GM19397 (cell line): ENCODE measurements at regions not wholly inside any gene's neighbourhood (a gene's known extent, or its start where the extent isn't known, plus 50 kb on each side); places are given as distances from the start of the nearest gene placed in this dataset.
"Not testable (repeated sequence)": the region's sequence is repeated elsewhere in the genome, so short reads cannot be mapped to it uniquely, and the experiment has no call there.

Experiments used
- ATAC-seq: cut with Tn5 transposase; IDR thresholded peaks from one replicate; pipeline ENCODE4 v1.9.1; 2021; ENCODE audit warnings: mild to moderate bottlenecking, moderate library complexity; ENCODE audit not compliant: unreplicated experiment

DNA sequence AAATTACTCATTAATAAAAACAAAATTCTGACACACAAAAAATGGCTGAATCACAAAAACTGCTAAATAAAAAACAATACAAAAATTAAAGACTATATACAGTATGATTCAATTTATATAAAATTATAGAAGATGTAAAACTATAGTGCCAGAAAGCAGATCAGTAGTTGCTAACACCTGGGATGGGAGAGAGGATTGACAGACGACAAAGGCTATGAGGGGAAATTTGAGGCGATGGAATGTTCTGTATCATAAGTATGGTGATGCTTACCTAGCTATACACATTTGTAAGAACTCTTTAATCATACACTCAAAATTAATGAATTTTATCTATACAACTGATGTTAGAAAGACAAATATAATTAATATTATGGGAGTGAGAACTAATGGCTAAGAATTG, 247.9 kb upstream of the GJE1 start:
- no peak for ATAC-seq

DNA sequence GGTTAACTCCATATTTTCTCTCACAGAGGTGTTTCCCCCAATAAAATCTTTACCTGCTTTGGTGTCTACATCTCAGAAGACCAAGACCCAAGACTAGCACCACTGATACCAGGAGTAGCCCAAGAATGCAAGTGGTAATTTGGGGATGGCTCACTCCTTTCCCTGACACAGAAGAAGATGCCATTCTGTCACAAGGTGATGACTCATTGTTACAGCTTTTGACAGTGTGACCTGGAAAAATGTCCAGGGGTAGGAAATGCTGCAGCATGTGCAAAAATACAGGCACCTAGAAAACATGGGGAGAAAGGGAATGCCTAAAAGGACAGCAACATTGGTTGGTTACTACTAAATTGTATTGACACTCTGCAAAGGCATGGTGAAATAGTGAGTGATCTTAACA, 254.0 kb upstream of the GJE1 start:
- no peak for ATAC-seq

DNA sequence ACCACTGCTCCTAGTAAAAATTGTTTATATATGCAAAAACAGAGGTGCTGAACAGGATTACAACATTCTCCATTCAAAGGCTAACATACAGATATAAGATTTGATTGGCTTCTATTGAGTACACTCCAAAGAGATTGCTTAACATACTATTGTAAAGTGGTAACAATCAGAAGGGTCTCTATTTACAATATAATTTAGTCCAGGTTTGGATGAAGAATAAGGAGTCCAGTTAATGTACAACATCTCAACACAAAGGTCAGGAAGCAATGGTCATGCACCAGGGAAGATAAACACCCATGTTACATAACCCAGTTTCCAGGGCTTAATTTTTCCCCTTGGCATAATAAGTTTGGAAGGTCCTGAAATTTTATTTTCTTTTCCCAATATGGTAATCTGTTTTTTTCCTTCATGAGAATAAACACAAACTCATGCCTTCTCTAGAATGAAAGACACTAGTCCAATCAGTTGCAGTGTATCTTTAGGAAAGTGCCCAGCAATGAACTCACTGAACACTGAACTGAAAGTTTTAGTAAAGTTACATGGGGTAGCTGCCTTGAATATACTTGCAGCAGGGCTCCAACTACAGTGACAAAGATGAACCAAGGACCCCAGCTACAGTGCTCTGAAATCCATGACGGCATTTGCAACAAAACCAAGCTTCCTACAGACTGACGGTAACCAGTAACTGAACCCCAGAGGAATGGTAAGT, 255.3 kb upstream of the GJE1 start:
- ATAC-seq, result no peak

DNA sequence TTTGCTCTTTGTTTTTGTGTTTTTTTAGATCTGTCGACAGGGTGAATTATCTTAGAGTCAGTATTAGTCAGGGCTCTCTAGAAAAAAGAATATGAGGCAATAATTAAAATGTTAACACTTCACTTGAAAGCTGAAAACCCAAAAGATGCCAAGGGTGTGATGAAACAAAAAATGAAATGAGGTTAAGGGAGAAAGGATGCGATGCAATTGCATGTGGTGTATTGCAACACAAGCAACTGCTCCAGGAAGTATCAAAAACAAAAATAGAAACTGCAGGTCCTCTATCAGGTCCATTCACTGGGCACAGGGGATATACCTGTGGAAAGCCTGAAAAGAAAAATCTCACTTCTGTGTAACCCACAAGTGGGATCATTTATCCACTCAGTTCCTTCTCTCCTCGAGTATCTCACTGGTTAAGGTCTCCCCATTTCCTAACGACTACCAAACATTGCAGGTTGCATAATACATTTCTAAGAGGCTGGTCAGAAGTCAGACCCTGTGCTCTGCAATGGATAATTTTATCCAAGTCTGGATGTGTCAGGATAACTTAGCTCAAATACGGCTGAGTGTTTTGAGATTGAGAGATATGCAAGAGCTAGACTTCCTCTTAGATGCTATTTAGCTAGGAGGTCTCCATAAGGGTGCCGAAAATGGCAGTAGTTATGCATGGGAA, 257.7 kb upstream of the GJE1 start:
- no peak for ATAC-seq

DNA sequence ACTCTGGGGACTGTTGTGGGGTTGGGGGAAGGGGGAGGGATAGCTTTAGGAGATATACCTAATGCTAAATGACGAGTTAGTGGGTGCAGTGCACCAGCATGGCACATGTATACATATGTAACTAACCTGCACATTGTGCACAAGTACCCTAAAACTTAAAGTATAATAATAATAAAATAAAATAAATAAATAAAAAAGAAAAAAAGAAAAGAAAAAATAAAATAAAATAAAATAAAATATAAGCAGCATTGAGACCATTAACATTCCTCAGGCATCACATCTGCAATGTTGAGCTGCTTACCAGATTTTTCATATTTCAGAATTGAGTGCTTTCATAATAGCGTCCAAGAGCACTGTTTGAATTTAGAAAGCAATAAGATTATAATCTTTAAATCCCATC, 263.2 kb upstream of the GJE1 start:
- ATAC-seq, result not testable (repeated sequence)

DNA sequence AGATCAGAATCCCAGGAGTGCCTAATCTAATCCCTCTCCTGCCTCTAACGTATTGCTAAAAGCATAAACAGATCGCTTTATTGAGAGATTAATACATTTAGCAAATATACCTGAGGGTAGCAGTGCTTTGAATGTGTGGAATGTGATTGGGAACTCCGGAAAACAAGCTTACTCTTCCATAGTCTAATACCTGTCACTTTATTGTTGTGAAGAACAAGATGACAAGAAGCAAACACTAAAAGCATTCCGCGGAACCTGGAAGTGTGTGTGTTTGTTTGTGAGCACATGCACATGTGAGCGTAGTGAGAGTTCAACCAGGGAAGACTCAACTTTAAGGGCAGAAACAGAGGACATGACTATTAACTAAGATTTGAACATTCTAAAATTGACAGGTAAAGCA, 265.0 kb upstream of the GJE1 start:
- ATAC-seq, result no peak

DNA sequence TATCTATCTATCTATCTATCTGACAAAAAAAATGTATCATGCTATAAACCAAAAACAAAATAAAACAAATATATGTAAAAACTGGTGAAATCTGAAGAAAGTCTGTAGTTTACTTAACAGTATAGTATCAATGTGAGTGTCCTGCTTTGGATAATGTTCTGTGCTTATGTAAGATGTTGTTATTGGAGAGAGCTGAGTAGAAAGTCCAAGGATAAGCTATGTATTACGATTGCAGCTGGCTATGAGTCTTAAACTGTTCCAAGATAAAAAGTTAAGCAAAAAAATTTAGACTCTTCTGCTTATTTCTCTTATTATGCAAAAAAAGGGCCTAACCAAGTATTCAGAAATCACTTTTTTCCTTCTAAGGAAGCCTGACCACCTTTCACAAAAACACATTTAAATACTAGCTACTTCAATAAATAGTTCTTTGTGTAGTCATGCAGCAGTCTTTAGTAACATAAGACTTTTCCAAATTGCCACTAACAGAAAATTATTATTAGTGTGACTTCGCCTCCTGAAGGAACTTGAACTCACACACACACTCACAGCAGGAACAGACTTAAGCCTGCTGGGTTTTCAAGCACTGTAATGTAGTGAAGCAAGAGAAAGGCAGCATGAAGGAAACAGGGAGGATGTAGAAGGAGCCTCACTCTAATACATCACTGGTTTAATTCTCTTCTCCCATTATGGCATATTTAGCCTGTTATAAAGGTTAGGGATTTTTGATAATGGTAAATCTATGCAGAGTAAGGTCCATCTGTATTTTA, 265.8 kb upstream of the GJE1 start:
- no peak for ATAC-seq

DNA sequence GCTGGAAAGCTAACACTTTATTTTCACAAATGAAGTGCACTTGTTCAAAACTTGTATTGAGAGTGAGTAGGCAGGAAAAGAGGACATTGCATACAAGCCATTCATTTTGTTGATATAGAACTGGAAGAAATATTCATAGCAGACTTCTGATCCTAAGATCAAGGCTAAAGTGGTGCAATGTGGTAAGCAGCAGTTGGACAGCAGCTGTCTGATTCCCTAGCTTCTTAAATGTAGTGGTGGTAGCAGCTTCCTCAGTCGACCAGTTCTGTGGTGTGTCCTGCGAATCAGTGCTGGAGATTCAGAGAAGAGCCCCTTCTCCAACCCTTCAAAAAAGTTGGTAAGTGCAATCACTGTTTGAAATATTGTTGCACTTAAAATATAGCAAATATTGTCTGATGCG, 281.7 kb upstream of the GJE1 start:
- no peak for ATAC-seq

DNA sequence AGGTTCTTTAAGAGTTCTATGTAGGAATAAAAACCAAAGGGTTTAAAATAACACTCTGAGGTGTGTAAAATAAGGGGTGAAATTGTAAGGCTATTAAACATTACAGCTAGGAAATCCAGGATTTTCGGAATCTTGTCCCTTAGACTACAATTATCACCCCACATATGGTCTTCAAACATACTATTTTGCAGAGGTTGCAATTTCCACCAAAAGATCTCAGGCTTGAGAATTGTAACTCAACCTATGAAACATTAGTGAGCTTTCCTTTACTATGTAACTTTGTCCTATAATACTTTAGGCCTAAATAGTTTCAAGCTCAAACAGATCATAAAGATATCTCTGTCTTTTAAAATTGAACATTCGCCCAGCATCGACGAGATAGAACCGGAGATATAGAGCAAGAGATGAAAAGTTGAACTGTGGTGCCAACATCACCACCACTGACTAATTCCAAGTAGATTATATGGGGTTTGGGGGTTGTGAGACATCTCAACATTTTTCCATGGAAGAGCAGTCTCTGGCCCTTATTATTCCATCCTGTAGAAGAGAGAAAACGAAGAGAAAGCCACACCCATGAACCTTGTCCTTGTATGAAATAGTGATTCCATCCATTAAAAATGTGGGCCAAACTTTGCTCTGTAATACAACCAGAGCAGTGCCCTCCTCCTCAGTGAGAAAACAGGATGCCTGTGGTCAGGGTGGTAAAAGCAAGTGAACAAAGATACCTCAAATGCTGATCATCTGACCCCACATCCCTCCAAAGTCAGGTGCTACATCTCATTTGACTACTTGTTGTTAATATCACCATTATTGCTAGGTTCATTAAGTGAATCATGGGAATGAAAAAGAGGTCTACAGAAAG, 284.5 kb upstream of the GJE1 start:
- ATAC-seq, result no peak

DNA sequence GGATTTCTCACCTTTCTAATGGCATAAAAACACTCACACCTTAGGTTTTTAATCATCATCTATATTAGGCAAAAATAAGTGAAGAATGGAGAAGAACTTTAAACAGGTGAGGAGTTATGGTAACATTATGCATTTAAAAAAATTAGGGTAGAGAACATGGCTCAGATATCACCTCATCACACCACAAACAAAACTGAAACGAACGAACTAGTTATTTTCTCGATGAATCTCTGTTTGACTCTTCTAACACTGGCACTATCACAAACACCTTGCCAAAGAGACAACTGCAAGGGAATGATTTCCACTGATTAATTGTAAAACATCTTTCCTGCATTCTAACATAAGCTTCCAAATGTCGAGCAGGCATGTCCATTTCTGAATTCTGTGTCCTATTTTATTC, 286.1 kb upstream of the GJE1 start:
- no peak for ATAC-seq

DNA sequence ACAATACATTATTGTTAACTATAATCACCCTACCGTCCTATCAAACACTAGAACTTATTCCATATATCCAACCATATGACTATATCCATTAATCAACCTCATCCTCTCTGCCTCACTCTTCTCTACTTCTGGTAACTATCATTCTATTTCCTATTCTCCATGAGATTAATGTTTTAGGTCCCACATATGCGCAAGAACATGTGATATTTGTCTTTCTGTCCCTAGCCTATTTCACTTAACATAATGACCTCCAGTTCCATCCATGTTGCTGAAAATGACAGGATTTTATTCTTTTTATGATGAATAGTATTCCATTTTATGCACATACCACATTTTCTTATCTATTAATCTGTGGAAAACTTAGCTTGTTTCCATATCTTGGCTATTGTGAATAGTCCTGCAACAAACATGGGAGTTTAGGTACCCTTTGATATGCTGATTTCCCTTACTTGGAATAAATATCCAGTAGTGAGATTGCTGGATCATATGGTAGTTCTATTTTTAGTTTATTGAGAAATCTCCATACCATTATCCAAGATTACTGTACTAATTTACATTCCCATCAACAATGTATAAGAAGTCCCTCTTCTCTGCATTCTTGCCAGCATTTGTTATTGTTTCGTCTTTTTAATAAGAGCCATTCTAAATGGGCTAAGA, 289.4 kb upstream of the GJE1 start:
- no peak for ATAC-seq

DNA sequence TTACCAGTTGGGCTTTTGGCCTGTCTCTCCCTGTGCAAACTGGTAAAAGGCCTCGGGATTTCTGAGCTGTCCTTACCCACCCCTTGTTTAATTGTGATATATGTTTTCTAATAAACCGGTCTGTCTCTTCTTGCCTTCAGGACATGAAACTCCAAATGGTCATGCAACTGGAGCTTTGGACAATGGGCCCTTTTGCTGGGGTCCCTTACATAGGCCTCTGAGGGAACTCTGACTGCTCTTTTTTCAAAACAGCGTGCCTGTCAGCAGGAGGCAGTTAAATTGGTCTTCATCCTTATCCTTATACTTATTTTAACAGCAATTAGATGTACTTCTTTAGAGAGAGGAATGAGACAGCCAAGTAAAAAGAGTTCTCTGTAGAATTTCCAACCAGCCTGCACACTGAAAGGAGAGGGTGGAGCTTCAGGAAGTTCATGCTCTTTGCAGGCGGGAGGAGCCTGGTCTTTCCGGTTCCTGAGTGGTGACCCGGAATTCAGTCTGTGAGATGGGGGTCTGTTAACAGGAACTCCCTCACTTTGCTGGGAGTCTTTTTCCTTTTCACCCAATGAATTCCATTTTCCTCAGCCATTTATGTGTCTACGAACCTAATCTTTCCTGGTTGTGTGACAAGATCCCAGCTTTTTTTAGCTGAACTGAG, 299.6 kb upstream of the GJE1 start:
- no peak for ATAC-seq

DNA sequence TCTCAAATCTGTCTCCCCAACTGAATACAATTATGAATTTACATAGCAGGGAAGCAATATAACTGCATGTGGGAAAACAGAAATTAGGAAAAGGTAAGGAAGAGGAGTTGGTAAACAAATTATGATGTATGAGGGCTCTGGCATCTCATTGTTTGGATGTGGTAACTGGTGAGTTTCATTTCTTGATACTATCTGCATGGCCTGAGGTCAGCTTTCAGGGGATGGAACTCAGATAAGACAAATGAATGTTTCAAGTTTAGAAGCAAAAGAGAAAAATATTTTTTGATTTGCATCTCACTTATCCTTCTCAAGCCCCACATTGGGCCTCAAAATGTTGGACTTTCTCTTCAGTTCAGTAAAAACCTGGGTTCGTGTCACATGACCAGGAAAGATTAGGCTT, 302.2 kb upstream of the GJE1 start:
- no peak for ATAC-seq

DNA sequence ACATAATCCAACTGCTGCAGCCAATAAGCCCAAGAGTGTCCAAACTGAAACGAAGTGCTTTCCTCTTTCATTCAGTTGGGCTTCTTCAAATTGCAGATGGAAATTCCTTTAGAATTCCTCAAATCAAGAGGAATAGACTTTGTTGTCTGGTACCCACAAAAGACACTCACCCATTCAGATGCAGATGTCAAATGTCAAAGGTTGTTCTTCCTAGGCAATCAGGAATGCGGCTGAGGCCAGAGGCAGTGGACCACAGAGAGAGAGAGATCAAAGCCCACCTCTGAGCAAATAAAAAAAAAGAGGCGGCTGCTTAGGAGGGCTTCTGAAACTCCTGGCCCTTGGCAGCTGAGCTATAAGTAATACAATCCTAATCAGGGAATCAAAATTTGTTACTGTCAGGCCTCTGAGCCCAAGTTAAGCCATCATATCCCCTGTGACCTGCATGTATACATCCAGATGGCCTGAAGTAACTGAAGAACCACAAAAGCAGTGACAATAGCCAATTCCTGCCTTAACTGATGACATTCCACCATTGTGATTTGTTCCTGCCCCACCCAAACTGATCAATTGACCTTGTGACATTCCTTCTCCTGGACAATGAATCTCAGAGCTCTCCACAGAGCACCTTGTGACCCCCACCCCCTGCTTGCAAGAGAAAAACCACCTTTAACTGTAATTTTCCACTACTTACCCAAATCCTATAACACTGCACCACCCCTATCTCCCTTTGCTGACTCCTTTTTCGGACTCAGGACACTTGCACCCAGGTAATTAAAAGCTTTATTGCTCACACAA, 303.0 kb upstream of the GJE1 start:
- ATAC-seq, result no peak

DNA sequence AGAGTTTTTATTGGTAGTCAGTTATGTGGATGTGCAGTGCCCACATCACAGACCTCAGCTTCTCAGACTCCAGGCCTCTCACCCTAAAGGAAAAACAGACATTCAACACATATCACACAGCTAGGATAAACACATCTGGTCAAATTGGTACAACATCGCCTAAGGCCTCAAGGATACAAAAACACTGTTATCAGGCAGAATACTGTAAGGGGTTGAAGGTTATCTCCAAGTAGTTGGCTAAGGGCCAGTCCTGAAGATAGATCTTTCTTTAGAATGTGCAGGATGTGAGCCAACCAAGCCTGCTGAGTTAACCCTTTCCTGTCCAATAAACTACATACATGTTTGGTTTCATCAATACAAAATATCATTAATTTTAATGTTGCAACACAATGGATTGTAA, 308.4 kb upstream of the GJE1 start:
- ATAC-seq, result no peak

DNA sequence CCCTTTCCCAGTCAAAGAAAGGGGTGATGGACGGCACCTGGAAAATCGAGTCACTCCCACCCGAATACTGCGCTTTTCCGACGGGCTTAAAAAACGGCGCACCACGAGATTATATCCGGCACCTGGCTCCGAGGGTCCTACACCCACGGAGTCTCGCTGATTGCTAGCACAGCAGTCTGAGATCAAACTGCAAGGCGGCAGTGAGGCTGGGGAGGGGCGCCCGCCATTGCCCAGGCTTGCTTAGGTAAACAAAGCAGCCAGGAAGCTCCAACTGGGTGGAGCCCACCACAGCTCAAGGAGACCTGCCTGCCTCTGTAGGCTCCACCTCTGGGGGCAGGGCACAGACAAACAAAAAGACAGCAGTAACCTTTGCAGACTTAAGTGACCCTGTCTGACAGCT, 317.7 kb upstream of the GJE1 start:
- not testable (repeated sequence) for ATAC-seq

DNA sequence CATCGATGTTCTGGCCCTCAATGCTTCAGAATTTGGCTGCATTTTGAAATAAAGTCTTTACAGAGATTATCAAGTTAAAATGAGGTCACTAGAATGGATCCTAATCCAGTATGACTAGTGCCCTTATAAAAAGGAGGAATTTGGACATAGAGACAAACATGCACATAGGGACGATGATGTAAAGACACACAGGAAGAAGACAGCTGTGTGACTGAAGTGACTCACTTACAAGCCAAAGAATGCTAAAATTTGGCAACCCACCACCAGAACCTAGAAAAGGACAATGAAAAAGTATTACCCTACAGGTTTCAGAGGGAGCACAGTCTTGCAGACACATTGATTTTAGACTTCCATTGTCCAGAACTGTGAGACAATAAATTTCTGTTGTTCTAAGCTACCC, 322.8 kb upstream of the GJE1 start:
- no peak for ATAC-seq

DNA sequence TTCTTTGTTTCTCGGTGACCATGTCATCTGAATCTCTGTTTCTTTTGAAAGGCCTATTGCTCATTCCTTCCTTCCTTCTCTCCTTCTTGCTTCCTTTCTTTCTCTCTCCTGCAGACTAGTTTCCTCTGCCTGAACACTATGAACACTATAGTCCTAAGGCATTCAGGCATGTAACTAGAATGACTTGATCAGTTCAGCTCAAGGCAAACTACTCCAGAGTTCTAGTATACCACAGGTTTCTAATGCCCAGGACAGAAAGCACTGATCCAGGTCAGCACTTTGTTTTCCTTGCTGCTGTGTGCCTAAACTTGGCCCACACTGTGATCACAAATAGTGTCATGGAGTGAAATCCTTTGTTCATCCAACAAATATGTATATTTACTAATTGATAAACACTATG, 324.1 kb upstream of the GJE1 start:
- no peak for ATAC-seq

DNA sequence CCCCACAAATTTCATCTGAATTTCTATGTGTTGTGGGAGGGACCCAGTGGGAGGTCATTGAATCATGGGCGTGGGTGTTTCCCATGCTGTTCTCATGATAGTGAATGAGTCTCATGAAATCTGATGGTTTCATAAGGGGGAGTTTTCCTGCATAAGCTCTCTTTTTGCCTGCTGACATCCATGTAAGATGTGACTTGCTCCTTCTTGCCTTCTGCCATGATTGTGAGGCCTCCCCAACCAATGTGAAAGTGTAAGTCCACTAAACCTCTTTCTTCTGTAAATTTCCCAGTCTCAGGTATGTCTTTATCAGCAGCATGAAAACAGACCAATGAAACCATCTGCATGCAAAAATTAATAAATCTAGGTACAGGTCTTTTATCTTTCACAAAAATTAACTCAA, 331.8 kb upstream of the GJE1 start:
- not testable (repeated sequence) for ATAC-seq
